ENCODE measurements at regions not wholly inside any gene's neighbourhood (a gene's known extent, or its start where the extent isn't known, plus 50 kb on each side); places are given as distances from the start of the nearest gene placed in this dataset.

DNA sequence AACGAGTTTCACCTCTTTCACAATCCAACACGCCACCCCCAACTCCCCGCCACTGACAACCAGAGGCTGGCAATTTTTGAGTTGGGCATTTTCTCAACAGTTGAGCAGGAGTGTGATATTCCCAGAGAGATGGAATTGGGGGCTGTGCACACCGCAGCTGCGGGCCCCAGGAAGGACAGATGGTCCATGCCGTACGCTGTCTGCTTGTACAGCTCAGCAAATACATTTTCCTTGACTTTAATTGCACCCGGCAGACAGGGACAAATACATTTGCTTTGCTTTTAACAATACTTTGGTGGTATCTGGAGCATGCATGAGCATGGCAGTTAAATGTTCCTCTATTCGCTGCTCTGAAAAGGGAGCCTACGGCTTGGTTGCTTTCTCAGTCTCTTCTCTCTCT, 354.2 kb upstream of the DPP6 start:
- TF ChIP-seq, protein P1, sequence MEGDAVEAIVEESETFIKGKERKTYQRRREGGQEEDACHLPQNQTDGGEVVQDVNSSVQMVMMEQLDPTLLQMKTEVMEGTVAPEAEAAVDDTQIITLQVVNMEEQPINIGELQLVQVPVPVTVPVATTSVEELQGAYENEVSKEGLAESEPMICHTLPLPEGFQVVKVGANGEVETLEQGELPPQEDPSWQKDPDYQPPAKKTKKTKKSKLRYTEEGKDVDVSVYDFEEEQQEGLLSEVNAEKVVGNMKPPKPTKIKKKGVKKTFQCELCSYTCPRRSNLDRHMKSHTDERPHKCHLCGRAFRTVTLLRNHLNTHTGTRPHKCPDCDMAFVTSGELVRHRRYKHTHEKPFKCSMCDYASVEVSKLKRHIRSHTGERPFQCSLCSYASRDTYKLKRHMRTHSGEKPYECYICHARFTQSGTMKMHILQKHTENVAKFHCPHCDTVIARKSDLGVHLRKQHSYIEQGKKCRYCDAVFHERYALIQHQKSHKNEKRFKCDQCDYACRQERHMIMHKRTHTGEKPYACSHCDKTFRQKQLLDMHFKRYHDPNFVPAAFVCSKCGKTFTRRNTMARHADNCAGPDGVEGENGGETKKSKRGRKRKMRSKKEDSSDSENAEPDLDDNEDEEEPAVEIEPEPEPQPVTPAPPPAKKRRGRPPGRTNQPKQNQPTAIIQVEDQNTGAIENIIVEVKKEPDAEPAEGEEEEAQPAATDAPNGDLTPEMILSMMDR (IDR thresholded peaks at IDR 0.05; ENCODE audit: poor library complexity, severe bottlenecking) = no peak
- no peak for TF ChIP-seq POLR2AphosphoS5 (IDR thresholded peaks at IDR 0.05)
- no peak for TF ChIP-seq RAD21 (conservative IDR thresholded peaks at IDR 0.05)
- TF ChIP-seq, protein P2, sequence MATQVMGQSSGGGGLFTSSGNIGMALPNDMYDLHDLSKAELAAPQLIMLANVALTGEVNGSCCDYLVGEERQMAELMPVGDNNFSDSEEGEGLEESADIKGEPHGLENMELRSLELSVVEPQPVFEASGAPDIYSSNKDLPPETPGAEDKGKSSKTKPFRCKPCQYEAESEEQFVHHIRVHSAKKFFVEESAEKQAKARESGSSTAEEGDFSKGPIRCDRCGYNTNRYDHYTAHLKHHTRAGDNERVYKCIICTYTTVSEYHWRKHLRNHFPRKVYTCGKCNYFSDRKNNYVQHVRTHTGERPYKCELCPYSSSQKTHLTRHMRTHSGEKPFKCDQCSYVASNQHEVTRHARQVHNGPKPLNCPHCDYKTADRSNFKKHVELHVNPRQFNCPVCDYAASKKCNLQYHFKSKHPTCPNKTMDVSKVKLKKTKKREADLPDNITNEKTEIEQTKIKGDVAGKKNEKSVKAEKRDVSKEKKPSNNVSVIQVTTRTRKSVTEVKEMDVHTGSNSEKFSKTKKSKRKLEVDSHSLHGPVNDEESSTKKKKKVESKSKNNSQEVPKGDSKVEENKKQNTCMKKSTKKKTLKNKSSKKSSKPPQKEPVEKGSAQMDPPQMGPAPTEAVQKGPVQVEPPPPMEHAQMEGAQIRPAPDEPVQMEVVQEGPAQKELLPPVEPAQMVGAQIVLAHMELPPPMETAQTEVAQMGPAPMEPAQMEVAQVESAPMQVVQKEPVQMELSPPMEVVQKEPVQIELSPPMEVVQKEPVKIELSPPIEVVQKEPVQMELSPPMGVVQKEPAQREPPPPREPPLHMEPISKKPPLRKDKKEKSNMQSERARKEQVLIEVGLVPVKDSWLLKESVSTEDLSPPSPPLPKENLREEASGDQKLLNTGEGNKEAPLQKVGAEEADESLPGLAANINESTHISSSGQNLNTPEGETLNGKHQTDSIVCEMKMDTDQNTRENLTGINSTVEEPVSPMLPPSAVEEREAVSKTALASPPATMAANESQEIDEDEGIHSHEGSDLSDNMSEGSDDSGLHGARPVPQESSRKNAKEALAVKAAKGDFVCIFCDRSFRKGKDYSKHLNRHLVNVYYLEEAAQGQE (IDR thresholded peaks at IDR 0.05; ENCODE audit: borderline replicate concordance) = no peak
